Prostate gland (tissue), 2 donors: ENCODE measurements at regions not wholly inside any gene's neighbourhood (a gene's known extent, or its start where the extent isn't known, plus 50 kb on each side); places are given as distances from the start of the nearest gene placed in this dataset.

Source experiments
- DNase-seq: peaks from one replicate; pipeline ENCODE4 v3.0.0-alpha.2; 2019; ENCODE audit warnings: low spot score
- H3K27ac ChIP-seq, 2 donors: fragments of 200-600 bp; sonication (generic); 2 replicates each; pipeline ENCODE4 v1.5.1; 2017 to 2019
- H3K27me3 ChIP-seq: fragments of 200-600 bp; sonication (generic); replicated peaks from 2 replicates; pipeline ENCODE4 v1.5.1; 2019; ENCODE audit not compliant: insufficient read depth
- H3K36me3 ChIP-seq, 2 donors: fragments of 200-600 bp; sonication (generic); 1 replicate in 1 of 2; 2 replicates in 1 of 2; pipeline versions ENCODE4 v1.5.1 to v1.8.1; 2017 to 2019
- H3K4me1 ChIP-seq: fragments of 200-600 bp; sonication (generic); replicated peaks from 2 replicates; pipeline ENCODE4 v1.5.1; 2019
- H3K4me3 ChIP-seq, 2 donors: fragments of 200-600 bp; sonication (generic); 2 replicates each; pipeline ENCODE4 v1.5.1; 2017 to 2019
- H3K9me3 ChIP-seq: fragments of 200-600 bp; sonication (generic); 2 replicates; pipeline ENCODE4 v1.5.1; 2017
- POLR2A ChIP-seq: fragments of 450-650 bp; IDR thresholded peaks from one replicate; pipeline ENCODE4 v1.6.1; 2016; ENCODE audit warnings: antibody characterized with exemption, mild to moderate bottlenecking
- POLR2AphosphoS5 ChIP-seq: sonication (generic); formaldehyde crosslinking; IDR thresholded peaks from one replicate; pipeline ENCODE4 v1.6.1; 2017; ENCODE audit warnings: antibody characterized with exemption
- WGBS: methylation state at CpG from one replicate; pipeline ENCODE4 v1.1.5; 2018; 5-methylcytosine and 5-hydroxymethylcytosine counted together
- intact Hi-C: fragments of 100-400 bp; cut with DNase I; formaldehyde crosslinking; loops from one replicate; pipeline ENCODE4 v1.14.2; 2022
- TF ChIP-seq, protein P1 (sequence below), 4 experiments: fragments of 200-600 bp in 2 of 4; fragments of 450-650 bp in 2 of 4; sonication (generic) in 2 of 4; IDR thresholded peaks; 1 replicate in 3 of 4; 2 replicates in 1 of 4; pipeline ENCODE4 v1.5.1; 2016 to 2019; ENCODE audit warnings: antibody characterized with exemption in 4 of 4, mild to moderate bottlenecking in 2 of 4, moderate library complexity in 2 of 4

DNA sequence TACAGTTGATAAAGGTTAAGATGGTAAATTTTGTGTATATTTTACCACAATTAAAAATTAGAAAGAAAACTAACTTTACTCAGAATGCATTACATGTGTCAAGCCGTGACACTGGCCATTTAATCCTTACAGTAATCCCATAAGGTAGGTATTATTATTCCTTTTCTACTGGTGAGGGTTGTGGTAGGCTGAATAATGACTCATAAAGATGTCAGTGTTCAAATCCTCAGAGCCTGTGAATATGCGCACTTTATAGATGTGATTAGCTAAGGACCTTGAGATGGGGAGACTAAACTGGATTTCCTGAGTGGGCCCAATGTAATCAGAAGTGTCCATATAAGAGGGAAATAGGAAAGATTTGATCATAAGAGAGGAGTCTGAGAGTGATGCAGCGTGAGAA, 288.1 kb downstream of the TMEM167A start:
- WGBS = 93% methylated on average over 3 of the region's 3 CpGs
- Histone ChIP-seq H3K27me3 (no peaks in the 10 kb centered on the region), H3K27ac (no peak overlapping the region), H3K36me3 (no peaks in the 10 kb centered on the region), H3K4me1 (no peaks in the 10 kb centered on the region), H3K9me3 (no peaks in the 10 kb centered on the region), H3K4me3 (no peak overlapping the region)
- TF ChIP-seq POLR2A (no peak), POLR2AphosphoS5 (no peak)
- TF ChIP-seq, protein P1, sequence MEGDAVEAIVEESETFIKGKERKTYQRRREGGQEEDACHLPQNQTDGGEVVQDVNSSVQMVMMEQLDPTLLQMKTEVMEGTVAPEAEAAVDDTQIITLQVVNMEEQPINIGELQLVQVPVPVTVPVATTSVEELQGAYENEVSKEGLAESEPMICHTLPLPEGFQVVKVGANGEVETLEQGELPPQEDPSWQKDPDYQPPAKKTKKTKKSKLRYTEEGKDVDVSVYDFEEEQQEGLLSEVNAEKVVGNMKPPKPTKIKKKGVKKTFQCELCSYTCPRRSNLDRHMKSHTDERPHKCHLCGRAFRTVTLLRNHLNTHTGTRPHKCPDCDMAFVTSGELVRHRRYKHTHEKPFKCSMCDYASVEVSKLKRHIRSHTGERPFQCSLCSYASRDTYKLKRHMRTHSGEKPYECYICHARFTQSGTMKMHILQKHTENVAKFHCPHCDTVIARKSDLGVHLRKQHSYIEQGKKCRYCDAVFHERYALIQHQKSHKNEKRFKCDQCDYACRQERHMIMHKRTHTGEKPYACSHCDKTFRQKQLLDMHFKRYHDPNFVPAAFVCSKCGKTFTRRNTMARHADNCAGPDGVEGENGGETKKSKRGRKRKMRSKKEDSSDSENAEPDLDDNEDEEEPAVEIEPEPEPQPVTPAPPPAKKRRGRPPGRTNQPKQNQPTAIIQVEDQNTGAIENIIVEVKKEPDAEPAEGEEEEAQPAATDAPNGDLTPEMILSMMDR (IDR thresholded peaks at IDR 0.05) = no peak
- intact Hi-C loops = no loop called here
- DNase-seq = no peak

DNA sequence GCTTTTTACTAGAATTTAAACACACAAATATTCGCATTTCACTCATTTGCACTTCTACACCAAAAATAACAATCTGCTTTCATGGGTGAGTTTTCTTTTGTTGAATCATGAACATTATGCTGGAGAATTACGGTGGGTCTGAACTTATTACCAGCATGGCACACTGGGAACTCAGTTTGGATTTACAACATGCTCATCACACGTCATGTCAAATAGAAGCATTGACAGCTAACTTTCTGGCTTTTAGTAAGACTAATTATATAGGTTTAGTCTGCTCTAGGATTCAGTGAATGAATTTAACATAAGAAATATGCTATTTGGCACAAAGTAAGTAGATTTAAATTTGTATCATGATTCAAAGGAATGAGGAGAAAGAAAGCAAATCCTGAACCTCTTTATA, 290.4 kb downstream of the TMEM167A start:
- 96% methylated on average over 3 of the region's 3 CpGs for WGBS
- intact Hi-C loops = no loop called here
- Histone ChIP-seq H3K36me3 (no peaks in the 10 kb centered on the region), H3K27me3 (no peaks in the 10 kb centered on the region), H3K27ac (no peak overlapping the region), H3K4me1 (no peaks in the 10 kb centered on the region), H3K9me3 (no peaks in the 10 kb centered on the region), H3K4me3 (no peak overlapping the region)
- DNase-seq = no peak
- TF ChIP-seq POLR2A (no peak), POLR2AphosphoS5 (no peak)
- TF ChIP-seq, protein P1 (IDR thresholded peaks at IDR 0.05) = no peak

DNA sequence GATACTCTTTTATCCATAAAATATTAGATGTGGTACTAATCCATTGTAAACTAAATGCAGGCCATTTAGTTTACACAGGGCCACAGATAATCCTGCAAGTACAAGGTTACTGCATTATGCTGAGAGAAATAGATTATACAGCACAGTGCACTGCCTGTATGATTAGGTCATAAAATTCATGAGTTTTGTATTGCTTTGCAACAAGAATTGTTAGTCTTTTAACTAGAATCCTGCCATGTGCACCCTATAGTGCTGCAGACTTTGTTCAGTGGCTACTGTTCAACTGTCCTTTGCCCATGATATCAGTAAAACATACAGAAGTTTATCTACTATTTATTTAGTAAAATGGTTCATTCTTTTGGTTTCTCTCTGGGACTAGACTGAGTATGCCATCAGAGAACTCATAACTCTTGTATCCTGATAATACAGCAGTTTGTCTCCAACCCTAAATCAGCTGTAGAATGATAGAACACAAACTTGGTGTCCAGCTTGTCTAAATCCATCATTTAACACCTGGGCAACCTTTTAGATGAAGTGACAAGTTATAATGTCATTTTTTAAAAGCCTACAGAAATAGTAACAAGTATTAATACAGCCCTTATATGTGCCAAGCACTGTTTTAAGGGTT, 291.2 kb downstream of the TMEM167A start:
- no peaks in the 10 kb centered on the region for H3K36me3 ChIP-seq
- no peaks in the 10 kb centered on the region for H3K4me1 ChIP-seq
- no peak overlapping the region for H3K27ac ChIP-seq
- DNase-seq = no peak
- H3K27me3 ChIP-seq = no peaks in the 10 kb centered on the region
- no peaks in the 10 kb centered on the region for H3K9me3 ChIP-seq
- TF ChIP-seq POLR2A = no peak
- TF ChIP-seq POLR2AphosphoS5 = no peak
- TF ChIP-seq, protein P1 (IDR thresholded peaks at IDR 0.05) = no peak
- intact Hi-C loops = no loop called here
- no peak overlapping the region for H3K4me3 ChIP-seq

DNA sequence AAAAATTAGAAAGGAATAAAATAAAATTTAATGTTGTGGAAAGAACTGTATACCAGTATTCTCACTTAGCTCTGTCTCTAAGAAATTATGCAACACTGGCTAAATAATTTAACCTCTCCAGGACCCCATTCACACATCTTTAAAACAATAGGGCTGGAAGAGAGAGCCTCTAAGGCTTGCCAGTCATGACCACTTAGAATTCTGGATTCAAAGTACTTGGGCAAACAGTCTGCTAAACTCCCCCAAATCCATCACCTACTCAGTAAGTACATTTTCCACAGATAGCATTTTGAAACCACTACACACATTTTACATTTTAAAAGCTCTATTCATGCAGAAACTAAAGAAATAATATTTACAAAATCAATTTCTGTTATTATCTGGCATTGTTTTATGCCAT, 291.7 kb downstream of the TMEM167A start:
- Histone ChIP-seq H3K9me3 (no peaks in the 10 kb centered on the region), H3K4me3 (no peak overlapping the region), H3K36me3 (no peaks in the 10 kb centered on the region), H3K4me1 (no peaks in the 10 kb centered on the region), H3K27ac (no peak overlapping the region), H3K27me3 (no peaks in the 10 kb centered on the region)
- DNase-seq = no peak
- TF ChIP-seq POLR2AphosphoS5 (no peak), POLR2A (no peak)
- intact Hi-C loops = no loop called here

DNA sequence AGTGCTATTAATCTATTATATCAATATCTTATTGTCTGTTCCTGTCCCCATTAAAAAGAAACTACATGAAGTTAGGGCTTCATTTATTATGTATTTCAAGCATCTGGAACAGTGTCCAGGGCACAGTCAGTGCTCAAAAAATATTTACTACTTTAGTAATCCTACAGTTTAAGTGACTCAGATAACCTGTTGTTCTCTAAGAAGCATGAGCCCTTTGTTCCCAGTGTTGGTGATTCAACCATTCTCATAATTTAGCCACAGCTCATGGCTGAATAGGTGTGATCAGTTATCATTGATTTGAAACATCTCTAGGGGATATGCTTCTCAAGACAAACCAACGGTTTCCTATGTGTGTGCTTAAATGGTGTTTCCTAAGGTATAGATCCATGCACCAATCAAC, 292.7 kb downstream of the TMEM167A start:
- WGBS = 100% methylated on average over 1 of the region's 1 CpG
- TF ChIP-seq POLR2A (no peak), POLR2AphosphoS5 (no peak)
- TF ChIP-seq, protein P1 (IDR thresholded peaks at IDR 0.05) = no peak

More for the DNA sequence above, 292.7 kb downstream of the TMEM167A start:
- Histone ChIP-seq H3K27ac (no peak overlapping the region), H3K4me1 (no peaks in the 10 kb centered on the region), H3K27me3 (no peaks in the 10 kb centered on the region), H3K4me3 (no peak overlapping the region), H3K36me3 (no peaks in the 10 kb centered on the region), H3K9me3 (no peaks in the 10 kb centered on the region)
- DNase-seq = no peak
- intact Hi-C loops = no loop called here
